ENCODE measurements at regions not wholly inside any gene's neighbourhood (a gene's known extent, or its start where the extent isn't known, plus 50 kb on each side); places are given as distances from the start of the nearest gene placed in this dataset.

DNA sequence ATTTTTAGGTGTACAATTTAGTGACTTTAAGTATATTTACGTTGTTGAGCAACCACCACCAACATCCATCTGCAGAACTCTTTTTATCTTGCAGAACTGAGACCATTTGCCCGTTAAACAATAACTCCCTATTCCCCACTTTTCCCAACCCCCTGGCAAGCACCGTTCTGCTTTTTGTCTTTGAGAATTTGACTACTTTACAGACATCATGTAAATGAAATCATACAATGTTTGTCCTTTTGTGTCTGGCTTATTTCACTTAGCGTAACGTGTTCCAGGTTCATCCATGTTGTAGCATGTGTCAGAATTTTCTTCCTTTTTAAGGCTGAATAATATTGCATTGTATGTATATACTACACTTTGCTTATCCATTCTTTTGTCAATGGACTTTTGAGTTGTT, 201.5 kb downstream of the DACT1 start:
- Histone ChIP-seq H3K36me3 (replicated peaks in 1 of 2; ENCODE audit: control insufficient read depth in 1 of 2, insufficient read depth in 2 of 2, low read length in 2 of 2) (no peaks in the 10 kb centered on the region), H3K9ac (ENCODE audit: insufficient read depth, low read length, poor library complexity, severe bottlenecking) (no peak overlapping the region), H3K79me2 (ENCODE audit: insufficient read depth, low read length) (no peaks in the 10 kb centered on the region), H3K27ac (ENCODE audit: low read depth in 1 of 2, low read length in 2 of 2) (no peak overlapping the region), H2AFZ (ENCODE audit: insufficient read depth, low read depth, low read length, poor library complexity, severe bottlenecking) (no peak overlapping the region), H3K27me3 (ENCODE audit: control insufficient read depth in 2 of 2, insufficient read depth in 2 of 2, low read length in 2 of 2) (no peaks in the 10 kb centered on the region), H4K20me1 (ENCODE audit: insufficient read depth, low read length) (no peaks in the 10 kb centered on the region), H3K4me2 (replicated peaks; ENCODE audit: extremely low read depth, low read length, poor library complexity, severe bottlenecking) (no peak overlapping the region), H3K9me3 (replicated peaks in 1 of 2; ENCODE audit: control insufficient read depth in 1 of 2, insufficient read depth in 1 of 2, low read length in 2 of 2) (peaks cover 0 to under 1% of the 10 kb centered on the region in 2 donors), H3K4me1 (ENCODE audit: control insufficient read depth in 1 of 2, insufficient read depth in 2 of 2, low read length in 2 of 2) (no peaks in the 10 kb centered on the region), H3K4me3 (replicated peaks in 1 of 3; ENCODE audit: low read depth in 2 of 3, low read length in 3 of 3) (no peak overlapping the region)
- peaks cover 0 to 2% (median 0%) of the 10 kb centered on the region in 3 donors for H3K27me3 Mint-ChIP-seq (ENCODE audit: low read depth in 3 of 3)
- H3K4me1 Mint-ChIP-seq: no peaks in the 10 kb centered on the region
- TF ChIP-seq CTCF (IDR thresholded peaks at IDR 0.05): no peak
- no peak for DNase-seq
- WGBS (ENCODE audit: insufficient coverage): no CpG with 5 or more reads among the region's 5 CpGs
- intact Hi-C loops (cut with micrococcal nuclease): no loop called here
- no peaks in the 10 kb centered on the region for H3K36me3 Mint-ChIP-seq
- no peak overlapping the region for H3K27ac Mint-ChIP-seq
- no peak overlapping the region for H3K4me3 Mint-ChIP-seq
- peaks cover 0 to 7% (median 0%) of the 10 kb centered on the region in 7 donors for H3K9me3 Mint-ChIP-seq

DNA sequence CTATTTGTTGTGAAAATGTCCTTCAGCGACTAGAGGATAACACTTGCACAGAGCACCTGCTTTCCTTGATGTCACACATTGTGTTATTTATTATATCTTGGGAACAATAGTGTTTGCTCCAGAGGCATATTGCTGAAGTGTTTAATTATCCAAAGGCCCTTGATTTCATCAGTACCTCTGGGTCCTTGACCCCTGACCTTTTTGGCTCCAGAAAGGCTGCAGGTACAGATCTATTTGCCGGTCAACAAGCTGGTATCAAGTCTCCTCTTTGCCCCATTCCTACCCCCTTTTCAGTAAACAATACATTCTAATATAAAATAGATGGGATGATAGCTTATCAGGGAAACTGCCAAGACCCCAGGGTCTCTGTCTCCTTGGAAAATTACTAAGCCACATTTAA, 206.8 kb downstream of the DACT1 start:
- H3K36me3 Mint-ChIP-seq: no peaks in the 10 kb centered on the region
- H3K4me3 ChIP-seq (replicated peaks in 1 of 3; ENCODE audit: low read depth in 2 of 3, low read length in 3 of 3): no peak overlapping the region
- H3K79me2 ChIP-seq (ENCODE audit: insufficient read depth, low read length): no peaks in the 10 kb centered on the region
- H3K27ac Mint-ChIP-seq: no peak overlapping the region
- no peak overlapping the region for H3K9ac ChIP-seq (ENCODE audit: insufficient read depth, low read length, poor library complexity, severe bottlenecking)
- H3K36me3 ChIP-seq (replicated peaks in 1 of 2; ENCODE audit: control insufficient read depth in 1 of 2, insufficient read depth in 2 of 2, low read length in 2 of 2): no peaks in the 10 kb centered on the region
- WGBS (ENCODE audit: insufficient coverage): no CpG with 5 or more reads among the region's 2 CpGs
- intact Hi-C loops (cut with micrococcal nuclease): no loop called here
- H3K9me3 Mint-ChIP-seq: no peaks in the 10 kb centered on the region
- no peaks in the 10 kb centered on the region for H3K9me3 ChIP-seq (replicated peaks in 1 of 2; ENCODE audit: control insufficient read depth in 1 of 2, insufficient read depth in 1 of 2, low read length in 2 of 2)
- H3K4me3 Mint-ChIP-seq: no peak overlapping the region
- no peaks in the 10 kb centered on the region for H3K4me1 ChIP-seq (ENCODE audit: control insufficient read depth in 1 of 2, insufficient read depth in 2 of 2, low read length in 2 of 2)
- H3K27ac ChIP-seq (ENCODE audit: low read depth in 1 of 2, low read length in 2 of 2): no peak overlapping the region
- H3K4me2 ChIP-seq (replicated peaks; ENCODE audit: extremely low read depth, low read length, poor library complexity, severe bottlenecking): no peak overlapping the region
- H2AFZ ChIP-seq (ENCODE audit: insufficient read depth, low read depth, low read length, poor library complexity, severe bottlenecking): no peak overlapping the region
- H4K20me1 ChIP-seq (ENCODE audit: insufficient read depth, low read length): no peaks in the 10 kb centered on the region
- no peak for TF ChIP-seq CTCF (IDR thresholded peaks at IDR 0.05)
- H3K4me1 Mint-ChIP-seq: no peaks in the 10 kb centered on the region
- no peak for DNase-seq
- peaks cover 0 to 4% (median 0%) of the 10 kb centered on the region in 3 donors for H3K27me3 Mint-ChIP-seq (ENCODE audit: low read depth in 3 of 3)
- no peaks in the 10 kb centered on the region for H3K27me3 ChIP-seq (ENCODE audit: control insufficient read depth in 2 of 2, insufficient read depth in 2 of 2, low read length in 2 of 2)

Measured in CD14-positive monocyte (primary cell).